GM18951 (cell line): ENCODE measurements at regions not wholly inside any gene's neighbourhood (a gene's known extent, or its start where the extent isn't known, plus 50 kb on each side); places are given as distances from the start of the nearest gene placed in this dataset.

ENCODE experiments used
- POLR2A ChIP-seq: IDR thresholded peaks from 4 replicates; pipeline ENCODE4 v1.6.1; 2011; ENCODE audit warnings: mild to moderate bottlenecking; ENCODE audit not compliant: insufficient read length, insufficient read depth; ENCODE audit errors: extremely low read depth
- in situ Hi-C: fragments of 300-500 bp; cut with MboI; formaldehyde crosslinking; loops from one replicate; pipeline ENCODE4 v1.12.0; 2022; ENCODE audit warnings: low sequenced_read_pairs, mixed read lengths, inconsistent platforms; ENCODE audit not compliant: unreplicated experiment

GRCh38 chr4:147059064-147059731 is 113.5 kb upstream of the TTC29 start:
- TF ChIP-seq POLR2A = no peak

GRCh38 chr4:147060151-147060931 is 114.7 kb upstream of the TTC29 start:
- in situ Hi-C loops = no loop called here
- no peak for TF ChIP-seq POLR2A

More at GRCh38 chr4:147059064-147059731, 113.5 kb upstream of the TTC29 start:
- in situ Hi-C loops = no loop called here

- in situ Hi-C loops = no loop called here
- TF ChIP-seq POLR2A = no peak
Observed at GRCh38 chr4:147064856-147065255, 119.2 kb upstream of the TTC29 start.

DNA sequence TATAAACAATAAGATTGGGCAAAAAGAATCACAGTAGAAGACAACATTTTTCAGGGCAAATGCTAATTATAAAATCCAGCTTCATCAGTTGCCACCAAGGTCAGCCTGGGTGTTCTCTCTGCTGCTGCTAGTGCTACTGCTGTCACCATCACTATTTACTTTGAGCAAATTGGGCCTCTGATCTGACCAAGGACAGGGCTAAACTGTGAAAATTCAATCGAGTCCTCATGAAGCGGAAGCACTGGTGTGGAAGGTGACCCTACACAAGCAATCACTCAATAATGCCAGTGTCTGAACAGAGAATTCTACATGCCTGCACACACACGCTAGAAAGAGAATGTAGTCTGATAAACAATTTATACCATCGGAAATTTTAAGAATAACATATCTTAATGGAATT is 122.9 kb upstream of the TTC29 start:
- no peak for TF ChIP-seq POLR2A
- in situ Hi-C loops = no loop called here

DNA sequence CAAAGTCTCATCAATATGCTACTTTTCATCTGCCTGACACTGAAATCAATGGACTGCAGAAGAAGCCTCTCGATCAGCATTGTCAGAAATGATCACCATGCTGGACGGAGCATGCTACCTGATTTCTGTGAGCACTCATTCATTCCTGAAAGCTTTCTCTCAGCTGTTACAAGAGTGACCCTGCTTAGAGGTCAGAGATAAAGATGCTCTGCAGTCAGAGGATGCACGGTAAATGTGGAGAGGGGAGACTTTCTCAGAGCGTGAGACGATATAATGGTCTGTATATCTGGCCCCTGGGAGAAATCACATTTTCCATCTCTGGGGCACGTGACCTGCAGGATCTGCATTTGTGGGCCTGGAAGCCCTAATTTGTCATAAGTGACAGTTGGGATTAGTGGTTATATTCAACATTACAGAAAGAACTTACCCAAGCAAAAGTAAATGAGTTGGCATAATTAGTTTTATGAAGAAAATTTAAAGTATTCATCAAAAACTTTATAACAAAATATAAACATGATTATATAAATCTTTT is 125.6 kb upstream of the TTC29 start:
- in situ Hi-C loops = no loop called here
- no peak for TF ChIP-seq POLR2A

GRCh38 chr4:147076179-147076578 is 130.5 kb upstream of the TTC29 start:
- no peak for TF ChIP-seq POLR2A
- in situ Hi-C loops = loop anchor here (25.0 kb wide), 1 partner anchor 814 kb away; no protein-coding TSS in a partner anchor

- in situ Hi-C loops = loop anchor here (25.0 kb wide), 1 partner anchor 814 kb away; no protein-coding TSS in a partner anchor
- no peak for TF ChIP-seq POLR2A
Observed at GRCh38 chr4:147076728-147077127, 131.1 kb upstream of the TTC29 start.

DNA sequence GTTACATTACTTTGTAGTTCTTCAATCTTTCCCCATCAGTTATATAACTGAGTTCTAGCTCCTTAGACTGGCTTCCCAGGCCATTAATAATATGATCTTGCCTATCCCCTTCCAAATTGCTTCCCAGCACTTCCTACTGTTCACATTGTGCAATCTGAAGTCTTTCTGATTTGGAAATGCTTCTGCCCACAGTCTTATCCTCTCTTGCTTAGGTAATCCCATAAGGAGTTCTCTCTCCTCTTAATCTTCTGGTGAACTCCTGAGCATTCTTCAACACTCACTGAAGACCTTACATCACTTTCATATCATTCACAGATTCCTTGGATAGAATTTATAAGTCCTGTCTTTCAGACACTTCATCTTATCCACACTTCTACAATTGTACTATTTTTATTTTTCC is 132.7 kb upstream of the TTC29 start:
- no peak for TF ChIP-seq POLR2A
- in situ Hi-C loops = loop anchor here (25.0 kb wide), 1 partner anchor 816 kb away; no protein-coding TSS in a partner anchor

DNA sequence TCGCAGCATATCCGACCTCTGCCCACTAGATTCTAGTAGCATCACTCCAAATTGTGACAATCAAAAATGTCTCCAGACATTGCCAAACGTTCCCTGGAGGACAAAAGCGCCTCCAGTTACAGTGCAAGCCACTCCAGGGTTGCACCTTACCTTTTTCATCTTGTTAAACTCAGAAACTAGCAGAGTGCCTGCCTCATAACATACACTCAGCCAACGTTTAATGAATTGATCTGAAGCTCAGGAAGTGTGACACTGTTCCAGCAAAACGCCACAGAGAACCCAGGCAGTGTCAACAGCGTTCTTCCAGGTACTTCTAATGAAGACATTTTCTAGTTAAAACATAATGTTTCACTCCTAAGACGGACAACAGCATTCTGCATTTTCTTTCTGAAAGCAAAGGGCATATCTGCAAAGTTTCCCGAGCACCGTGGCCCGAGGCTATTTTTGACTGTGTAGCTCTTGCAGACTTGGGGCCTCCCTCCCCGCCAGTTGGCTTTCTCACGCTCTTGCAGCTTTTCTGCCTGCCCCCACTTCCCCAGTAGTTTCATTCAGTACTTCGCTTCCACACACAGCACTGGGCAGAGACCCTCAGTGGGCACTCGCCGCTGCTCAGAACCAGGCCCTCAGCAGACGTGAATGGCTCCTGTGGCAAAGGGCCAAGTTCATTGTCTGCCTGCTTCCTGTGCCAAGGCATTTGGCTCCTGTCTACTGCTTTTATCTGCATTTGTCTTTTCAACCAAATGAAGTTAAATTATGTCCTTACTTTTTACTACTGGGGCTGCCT is 133.4 kb upstream of the TTC29 start:
- TF ChIP-seq POLR2A = no peak
- in situ Hi-C loops = loop anchor here (25.0 kb wide), 1 partner anchor 817 kb away; no protein-coding TSS in a partner anchor

DNA sequence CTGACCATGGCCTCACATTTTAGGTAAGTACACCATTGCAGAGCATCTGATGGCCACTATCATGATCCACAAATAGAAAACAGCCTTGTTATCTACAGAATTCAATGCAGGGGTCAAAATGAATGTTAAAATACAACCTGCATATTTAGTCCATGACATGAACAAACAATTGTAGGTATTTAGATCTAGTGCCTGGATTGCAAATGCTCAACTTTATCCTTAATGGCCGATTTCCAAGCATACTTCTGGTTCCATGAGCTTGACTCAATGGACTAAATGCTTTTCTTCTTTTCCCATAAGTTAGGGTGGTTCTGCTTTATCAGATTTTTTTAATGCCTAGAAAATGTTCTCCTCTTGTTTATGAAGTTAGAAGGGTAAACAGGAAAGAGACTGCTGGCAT is 139.2 kb upstream of the TTC29 start:
- in situ Hi-C loops = loop anchor here (25.0 kb wide), 1 partner anchor 823 kb away; no protein-coding TSS in a partner anchor

DNA sequence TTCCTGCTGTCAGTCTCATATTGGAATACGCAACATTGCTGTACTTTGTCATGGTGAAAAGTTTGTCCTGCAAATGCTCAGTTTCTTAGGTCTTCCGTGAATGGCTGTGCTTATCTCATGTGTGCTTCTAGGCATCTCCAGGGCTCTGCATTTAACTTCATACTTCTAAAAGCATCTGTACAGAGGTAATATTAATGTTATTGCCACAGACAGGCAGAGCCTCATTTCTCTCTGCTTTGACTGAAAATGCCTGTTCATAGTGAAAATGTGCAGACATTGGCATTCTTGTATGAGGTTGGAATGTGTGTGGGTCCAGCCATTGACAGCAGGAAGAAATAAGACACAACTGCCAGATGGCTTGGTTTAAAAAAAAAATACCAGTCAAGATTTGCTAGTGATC is 140.1 kb upstream of the TTC29 start:
- TF ChIP-seq POLR2A = no peak
- in situ Hi-C loops = loop anchor here (25.0 kb wide), 1 partner anchor 823 kb away; no protein-coding TSS in a partner anchor

More for the DNA sequence above, 139.2 kb upstream of the TTC29 start:
- no peak for TF ChIP-seq POLR2A

- no peak for TF ChIP-seq POLR2A
- in situ Hi-C loops = loop anchor here (25.0 kb wide), 1 partner anchor 826 kb away; no protein-coding TSS in a partner anchor
Observed at GRCh38 chr4:147088146-147088545, 142.5 kb upstream of the TTC29 start.
